IMR-90 (cell line): ENCODE measurements at regions not wholly inside any gene's neighbourhood (a gene's known extent, or its start where the extent isn't known, plus 50 kb on each side); places are given as distances from the start of the nearest gene placed in this dataset.
"Not testable (repeated sequence)": the region's sequence is repeated elsewhere in the genome, so short reads cannot be mapped to it uniquely, and the experiment has no call there.

Experiments
- ATAC-seq: fragments of 200-7000 bp; cut with Tn5 transposase; 2 replicates; pipeline ENCODE4 v1.9.1; 2020; ENCODE audit warnings: low read depth, mild to moderate bottlenecking, moderate library complexity
- BruUV-seq: library from RNA; stranded (reverse); fragments of 400-500 nt; replicated peaks from 2 replicates; lab custom pipeline; 2021; lab: Mats Ljungman, UMichigan
- CTCF ChIA-PET: fragments of 300-600 bp; formaldehyde crosslinking; extraction: SDS; loops from one replicate; lab custom pipeline; 2021; ENCODE audit warnings: antibody characterized with exemption; lab: Yijun Ruan, JAX
- POLR2A ChIA-PET: fragments of 300-600 bp; sonication (Branson Sonifier 250); formaldehyde crosslinking; loops from one replicate; lab custom pipeline; 2022; ENCODE audit warnings: antibody characterized with exemption; ENCODE audit not compliant: unreplicated experiment; lab: Charles Lee
- DNase-seq: peaks from one replicate; pipeline ENCODE4 v3.0.0; 2013
- H2AFZ ChIP-seq: replicated peaks from 2 replicates; pipeline ENCODE3; 2013; ENCODE audit warnings: low read length, mild to moderate bottlenecking; ENCODE audit not compliant: poor library complexity
- H2AK5ac ChIP-seq: 2 replicates; pipeline ENCODE4 v1.6.1; 2013; ENCODE audit warnings: low read depth, low read length, inconsistent platforms
- H2AK9ac ChIP-seq: replicated peaks from 2 replicates; pipeline ENCODE3; 2013; ENCODE audit warnings: mild to moderate bottlenecking, low read depth, low read length, moderate library complexity; ENCODE audit not compliant: poor library complexity
- H2BK120ac ChIP-seq: 2 replicates; pipeline ENCODE4 v1.6.1; 2013; ENCODE audit warnings: low read depth, low read length, inconsistent platforms
- H2BK15ac ChIP-seq: 3 replicates; pipeline ENCODE4 v1.6.1; 2013; ENCODE audit warnings: low read depth, low read length, inconsistent platforms
- H2BK20ac ChIP-seq: 2 replicates; pipeline ENCODE4 v1.6.1; 2013; ENCODE audit warnings: low read depth, mild to moderate bottlenecking, inconsistent platforms, low read length, moderate library complexity
- H2BK5ac ChIP-seq: 2 replicates; pipeline ENCODE4 v1.6.1; 2013; ENCODE audit warnings: mild to moderate bottlenecking, low read depth, low read length, inconsistent platforms; ENCODE audit not compliant: poor library complexity, severe bottlenecking
- H3K14ac ChIP-seq: replicated peaks from 2 replicates; pipeline ENCODE4 v1.6.1; 2013; ENCODE audit warnings: low read depth, low read length, inconsistent platforms
- H3K18ac ChIP-seq: 2 replicates; pipeline ENCODE4 v1.6.1; 2013; ENCODE audit warnings: low read depth, low read length, control low read depth
- H3K23ac ChIP-seq: 2 replicates; pipeline ENCODE4 v1.6.1; 2013; ENCODE audit warnings: low read depth, low read length, inconsistent platforms
- H3K27ac ChIP-seq: 2 replicates; pipeline ENCODE4 v1.5.1; 2013; ENCODE audit warnings: mild to moderate bottlenecking, control low read depth, low read length; ENCODE audit not compliant: insufficient read depth
- H3K27me3 ChIP-seq: 2 replicates; pipeline ENCODE4 v1.6.1; 2013; ENCODE audit warnings: low read length; ENCODE audit not compliant: control insufficient read depth, insufficient read depth
- H3K36me3 ChIP-seq: 2 replicates; pipeline ENCODE4 v1.6.1; 2013; ENCODE audit warnings: low read length, mixed read lengths; ENCODE audit not compliant: control insufficient read depth, insufficient read depth
- H3K4ac ChIP-seq: 2 replicates; pipeline ENCODE4 v1.6.1; 2013; ENCODE audit warnings: low read depth, low read length, inconsistent platforms
- H3K4me1 ChIP-seq: 2 replicates; pipeline ENCODE4 v1.6.1; 2013; ENCODE audit warnings: low read length, mixed read lengths; ENCODE audit not compliant: control insufficient read depth, insufficient read depth
- H3K4me2 ChIP-seq: 2 replicates; pipeline ENCODE4 v1.6.1; 2013; ENCODE audit warnings: low read depth, mild to moderate bottlenecking, control low read depth, low read length, moderate library complexity
- H3K4me3 ChIP-seq: 2 replicates; pipeline ENCODE4 v1.5.1; 2013; ENCODE audit warnings: low read depth, mild to moderate bottlenecking, control low read depth, low read length, moderate library complexity; ENCODE audit not compliant: insufficient read depth
- H3K56ac ChIP-seq: 2 replicates; pipeline ENCODE4 v1.6.1; 2013; ENCODE audit warnings: low read length, inconsistent platforms; ENCODE audit not compliant: insufficient read depth; ENCODE audit errors: extremely low read depth
- H3K79me1 ChIP-seq, 2 experiments: 2 replicates each; pipeline ENCODE4 v1.6.1; 2013; ENCODE audit warnings: low read length in 2 of 2, inconsistent platforms in 1 of 2, low read depth in 1 of 2
- H3K9ac ChIP-seq: 2 replicates; pipeline ENCODE4 v1.6.1; 2013; ENCODE audit warnings: low read depth, low read length, control low read depth
- H3K9me1 ChIP-seq: 2 replicates; pipeline ENCODE4 v1.6.1; 2013; ENCODE audit warnings: low read length, inconsistent platforms; ENCODE audit not compliant: insufficient read depth
- H3K9me3 ChIP-seq: 2 replicates; pipeline ENCODE4 v1.6.1; 2013; ENCODE audit warnings: low read length; ENCODE audit not compliant: control insufficient read depth, insufficient read depth
- H4K20me1 ChIP-seq: 2 replicates; pipeline ENCODE4 v1.6.1; 2013; ENCODE audit warnings: low read length, inconsistent platforms; ENCODE audit not compliant: insufficient read depth
- H4K5ac ChIP-seq: 2 replicates; pipeline ENCODE4 v1.6.1; 2013; ENCODE audit warnings: mild to moderate bottlenecking, low read depth, low read length, control low read depth
- H4K8ac ChIP-seq, 2 experiments: 2 replicates each; pipeline ENCODE4 v1.6.1; 2013; ENCODE audit warnings: low read depth in 2 of 2, low read length in 2 of 2, control low read depth in 1 of 2, inconsistent platforms in 1 of 2
- H4K91ac ChIP-seq: 2 replicates; pipeline ENCODE4 v1.6.1; 2013; ENCODE audit warnings: low read depth, low read length, inconsistent platforms; ENCODE audit not compliant: insufficient read depth
- BHLHE40 ChIP-seq: fragments of 150-350 bp; IDR thresholded peaks from 2 replicates; pipeline ENCODE4 v1.6.1; 2016; ENCODE audit warnings: mild to moderate bottlenecking, low read depth, low read length
- CTCF ChIP-seq: conservative IDR thresholded peaks from 2 replicates; pipeline ENCODE4 v1.5.1; 2012; ENCODE audit warnings: mild to moderate bottlenecking, low read depth, low read length, improper control_type of control experiment
- MAFK ChIP-seq: IDR thresholded peaks from 2 replicates; pipeline ENCODE4 v1.6.1; 2012; ENCODE audit warnings: low read depth, low read length, improper control_type of control experiment
- MXI1 ChIP-seq: IDR thresholded peaks from 2 replicates; pipeline ENCODE4 v1.6.1; 2012; ENCODE audit warnings: low read depth, mild to moderate bottlenecking, low read length, moderate library complexity, borderline replicate concordance
- POLR2A ChIP-seq: IDR thresholded peaks from 2 replicates; pipeline ENCODE4 v1.6.1; 2012; ENCODE audit warnings: mild to moderate bottlenecking, low read depth, low read length
- RAD21 ChIP-seq: IDR thresholded peaks from 2 replicates; pipeline ENCODE4 v1.6.1; 2012; ENCODE audit warnings: low read length, improper control_type of control experiment
- WGBS, 2 experiments: methylation state at CpG; one replicate each; pipeline versions ENCODE4 v1.1.5 to v1.1.7; 2013; ENCODE audit warnings: missing lambda C conversion rate in 2 of 2; ENCODE audit not compliant: insufficient read length in 1 of 2; ENCODE audit errors: extremely low coverage in 2 of 2; 5-methylcytosine and 5-hydroxymethylcytosine counted together
- dilution Hi-C: fragments of 300-500 bp; cut with HindIII; formaldehyde crosslinking; loops from one replicate; pipeline ENCODE4 v1.14.3; 2018; ENCODE audit warnings: low sequenced_read_pairs; ENCODE audit not compliant: unreplicated experiment
- in situ Hi-C: fragments of 300-500 bp; cut with MboI; formaldehyde crosslinking; loops from 3 replicates; pipeline ENCODE4 v1.14.3; 2019; ENCODE audit warnings: low sequenced_read_pairs, inconsistent platforms, mixed read lengths
- intact Hi-C: fragments of 100-400 bp; cut with micrococcal nuclease; formaldehyde crosslinking; loops from 2 replicates; pipeline ENCODE4 v1.10.0; 2022

- Histone ChIP-seq H3K9me3 (peaks cover 8% of the 10 kb centered on the region; the same call in 1 of the 2 replicates), H2AK9ac (no peak overlapping the region), H4K5ac (no peak overlapping the region), H3K36me3 (no peaks in the 10 kb centered on the region), H3K56ac (no peak overlapping the region), H2BK20ac (no peak overlapping the region), H3K4me3 (no peak overlapping the region), H3K9me1 (no peaks in the 10 kb centered on the region), H2BK15ac (no peak overlapping the region), H3K79me1 (no peaks in the 10 kb centered on the region), H2BK5ac (no peak overlapping the region), H3K18ac (no peak overlapping the region), H4K8ac (no peak overlapping the region), H4K20me1 (no peaks in the 10 kb centered on the region), H3K4me2 (no peak overlapping the region), H3K4ac (no peak overlapping the region), H3K14ac (no peak overlapping the region), H4K91ac (no peak overlapping the region), H3K9ac (no peak overlapping the region), H2AK5ac (no peak overlapping the region), H3K27ac (no peak overlapping the region), H2BK120ac (no peak overlapping the region), H3K27me3 (no peaks in the 10 kb centered on the region), H2AFZ (no peak overlapping the region), H3K23ac (no peak overlapping the region), H3K4me1 (no peaks in the 10 kb centered on the region)
- ChIA-PET CTCF (interaction anchor here (0.7 kb wide), 1 partner anchor 14 kb away, joined by 3 read pairs; no protein-coding TSS in a partner anchor), POLR2A (no interaction called here)
- intact Hi-C loops (no loop called here), in situ Hi-C loops (no loop called here), dilution Hi-C loops (no loop called here)
- ATAC-seq (no peak), DNase-seq (no peak)
- no peak for TF ChIP-seq RAD21
- TF ChIP-seq BHLHE40: no peak
- TF ChIP-seq MAFK: no peak
- no peak for TF ChIP-seq CTCF
- TF ChIP-seq MXI1: no peak
- TF ChIP-seq POLR2A: no peak
- BruUV-seq: no TSS peak
- no CpG with 5 or more reads among the region's 5 CpGs for WGBS, 2 experiments
These were observed 62.4 kb upstream of the CDK6 start for GRCh38 chr7:92898798-92899197.

GRCh38 chr7:92894857-92895256 lies 58.5 kb upstream of the CDK6 start:
- CTCF ChIA-PET: not testable (repeated sequence)

More at GRCh38 chr7:92894857-92895256, 58.5 kb upstream of the CDK6 start:
- H3K9ac ChIP-seq, BruUV-seq, H3K4me3 ChIP-seq, H2AK5ac ChIP-seq, intact Hi-C loops, H4K5ac ChIP-seq, H2BK20ac ChIP-seq, H3K79me1 ChIP-seq, ATAC-seq, H2AK9ac ChIP-seq, H2BK120ac ChIP-seq, H3K56ac ChIP-seq, H3K18ac ChIP-seq, H3K14ac ChIP-seq, H4K91ac ChIP-seq, H4K20me1 ChIP-seq, dilution Hi-C loops, POLR2A ChIA-PET, in situ Hi-C loops, H3K4me2 ChIP-seq, H4K8ac ChIP-seq, H3K27ac ChIP-seq, H3K4ac ChIP-seq, H3K36me3 ChIP-seq, H3K9me3 ChIP-seq, H2AFZ ChIP-seq, H3K23ac ChIP-seq, H2BK15ac ChIP-seq, H3K4me1 ChIP-seq, H3K27me3 ChIP-seq, DNase-seq, H3K9me1 ChIP-seq, H2BK5ac ChIP-seq: not testable (repeated sequence)
- no CpG with 5 or more reads among the region's 2 CpGs for WGBS, 2 experiments
